HG02642 (cell line): ENCODE measurements at regions not wholly inside any gene's neighbourhood (a gene's known extent, or its start where the extent isn't known, plus 50 kb on each side); places are given as distances from the start of the nearest gene placed in this dataset.

Source experiments
- ATAC-seq: cut with Tn5 transposase; IDR thresholded peaks from one replicate; pipeline ENCODE4 v1.9.1; 2021; ENCODE audit warnings: mild to moderate bottlenecking; ENCODE audit not compliant: unreplicated experiment, poor library complexity

- ATAC-seq, result no peak
Observed at GRCh38 chr3:15941958-15942357, 144.2 kb upstream of the ANKRD28 start.

GRCh38 chr3:15942462-15942861 lies 144.7 kb upstream of the ANKRD28 start:
- ATAC-seq, result no peak

GRCh38 chr3:15942936-15943335 lies 145.2 kb upstream of the ANKRD28 start:
- no peak for ATAC-seq

GRCh38 chr3:15948388-15948787 lies 150.6 kb upstream of the ANKRD28 start:
- ATAC-seq, result no peak

GRCh38 chr3:15952543-15953175 lies 154.9 kb upstream of the ANKRD28 start:
- ATAC-seq, result no peak

GRCh38 chr3:15953841-15954240 lies 156.1 kb upstream of the ANKRD28 start:
- ATAC-seq, result no peak

GRCh38 chr3:15955968-15956367 lies 158.2 kb upstream of the ANKRD28 start:
- no peak for ATAC-seq

GRCh38 chr3:15958692-15959433 lies 161.1 kb upstream of the ANKRD28 start:
- no peak for ATAC-seq

GRCh38 chr3:15959434-15959811 lies 161.6 kb upstream of the ANKRD28 start:
- no peak for ATAC-seq

GRCh38 chr3:15964605-15965442 lies 167.0 kb upstream of the ANKRD28 start:
- ATAC-seq, result no peak

- ATAC-seq, result no peak
Observed at GRCh38 chr3:15967577-15967976, 169.8 kb upstream of the ANKRD28 start.

- no peak for ATAC-seq
Observed at GRCh38 chr3:15969874-15970640, 172.3 kb upstream of the ANKRD28 start.

- ATAC-seq, result no peak
Observed at GRCh38 chr3:15973414-15973813, 175.6 kb upstream of the ANKRD28 start.

GRCh38 chr3:15973940-15974339 lies 176.2 kb upstream of the ANKRD28 start:
- ATAC-seq, result no peak

GRCh38 chr3:15974647-15975046 lies 176.9 kb upstream of the ANKRD28 start:
- no peak for ATAC-seq

- no peak for ATAC-seq
Observed at GRCh38 chr3:15976524-15976923, 178.7 kb upstream of the ANKRD28 start.

GRCh38 chr3:15977090-15977489 lies 179.3 kb upstream of the ANKRD28 start:
- no peak for ATAC-seq

GRCh38 chr3:15977598-15978232 lies 179.9 kb upstream of the ANKRD28 start:
- no peak for ATAC-seq

GRCh38 chr3:15978801-15979200 lies 181.0 kb upstream of the ANKRD28 start:
- no peak for ATAC-seq

GRCh38 chr3:15979495-15979894 lies 181.7 kb upstream of the ANKRD28 start:
- ATAC-seq, result no peak
